Activated CD8-positive, alpha-beta memory T cell treated with anti-CD3 and anti-CD28 coated beads for 24 hours (primary cell): ENCODE measurements at regions not wholly inside any gene's neighbourhood (a gene's known extent, or its start where the extent isn't known, plus 50 kb on each side); places are given as distances from the start of the nearest gene placed in this dataset.

Experiments used
- DNase-seq: peaks from one replicate; pipeline ENCODE4 v3.0.0-alpha.2; 2020

DNA sequence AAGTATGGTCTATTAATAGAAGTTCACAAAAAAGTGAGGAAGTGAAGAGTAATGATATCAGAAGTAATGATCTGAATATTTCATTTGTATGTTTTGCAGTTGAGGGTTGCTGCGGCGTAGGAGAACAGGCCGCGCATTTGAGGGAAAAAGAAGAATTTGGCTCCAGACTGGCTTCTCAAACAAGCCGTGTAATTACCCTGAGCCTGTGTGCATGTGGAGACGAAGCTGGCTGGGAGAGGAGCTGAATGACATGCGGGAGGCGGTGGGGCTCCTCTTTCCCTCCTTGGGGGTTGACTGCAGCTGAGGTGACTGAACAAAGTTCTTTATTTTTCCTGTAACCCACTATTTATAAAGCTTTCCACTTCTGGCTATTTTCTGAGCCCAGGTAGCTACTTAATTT lies 115.5 kb upstream of the AFDN start:
- DNase-seq: no peak

DNA sequence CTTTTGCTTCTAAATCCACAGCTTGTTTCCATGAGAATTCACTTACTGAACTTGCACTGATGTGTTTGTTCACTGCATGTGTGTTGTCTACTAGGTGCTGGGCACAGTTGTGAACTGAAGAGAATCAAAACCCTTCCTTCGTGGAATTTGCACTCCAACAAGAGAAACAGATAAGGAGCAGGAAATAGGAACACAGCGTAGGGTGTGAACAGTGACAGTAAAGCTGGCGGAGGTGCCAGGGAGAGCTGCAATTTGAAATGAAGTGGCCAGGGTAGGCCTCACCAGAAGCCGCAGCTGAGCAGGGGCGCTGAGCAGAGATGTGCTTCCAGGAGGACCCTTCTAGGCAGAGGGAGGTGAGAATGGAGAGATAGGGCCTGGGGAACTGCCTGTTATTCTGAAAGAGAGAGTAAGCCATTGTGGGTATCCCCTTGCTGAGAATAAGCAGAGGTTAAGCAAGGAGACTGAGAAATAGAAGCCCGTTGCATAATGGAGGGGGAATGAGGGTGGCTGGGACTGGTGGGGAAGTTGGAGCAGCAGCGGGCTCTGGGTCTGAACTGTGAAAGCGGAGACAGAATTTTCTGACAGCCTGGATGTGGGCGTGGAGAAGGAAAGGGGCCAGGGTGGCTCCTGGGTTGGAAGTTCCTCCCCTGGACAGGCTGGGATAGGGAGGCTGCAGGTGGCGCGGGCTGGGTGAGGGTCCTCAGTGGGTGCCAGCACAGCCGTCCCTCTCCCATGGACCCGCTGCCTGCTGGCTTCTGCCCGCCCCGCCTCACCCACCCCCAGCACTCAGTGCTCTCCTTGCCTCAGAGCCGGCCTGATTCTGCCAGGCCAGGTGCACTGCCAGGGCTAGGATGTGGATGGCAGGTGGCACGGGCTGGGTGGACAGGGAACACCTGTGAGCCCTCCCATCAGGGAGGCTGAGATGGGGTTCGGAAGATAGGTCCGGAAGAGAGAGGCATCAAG lies 114.7 kb upstream of the AFDN start:
- DNase-seq: no peak

GRCh38 chr6:167712731-167713475 lies 113.8 kb upstream of the AFDN start:
- DNase-seq: no peak

DNA sequence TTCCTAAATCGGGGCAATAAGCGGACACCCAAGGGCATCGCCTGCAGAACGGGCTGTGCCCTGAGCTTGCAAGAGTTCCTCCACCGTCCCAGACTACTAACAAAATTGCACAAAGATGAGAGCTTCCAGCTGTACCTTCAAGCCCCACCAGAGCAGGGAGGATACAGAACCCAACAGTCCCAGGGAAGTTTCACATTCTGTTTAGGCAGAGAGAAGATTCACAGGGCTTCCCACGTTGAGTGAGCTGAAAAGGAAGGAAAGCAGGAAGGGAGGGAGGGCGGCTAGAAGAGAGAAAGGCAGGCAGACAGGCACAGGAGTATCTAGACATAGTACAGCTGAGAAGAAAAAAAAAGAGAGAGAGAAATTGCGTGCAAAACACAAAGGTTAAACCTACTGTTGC lies 112.6 kb upstream of the AFDN start:
- DNase-seq: no peak

DNA sequence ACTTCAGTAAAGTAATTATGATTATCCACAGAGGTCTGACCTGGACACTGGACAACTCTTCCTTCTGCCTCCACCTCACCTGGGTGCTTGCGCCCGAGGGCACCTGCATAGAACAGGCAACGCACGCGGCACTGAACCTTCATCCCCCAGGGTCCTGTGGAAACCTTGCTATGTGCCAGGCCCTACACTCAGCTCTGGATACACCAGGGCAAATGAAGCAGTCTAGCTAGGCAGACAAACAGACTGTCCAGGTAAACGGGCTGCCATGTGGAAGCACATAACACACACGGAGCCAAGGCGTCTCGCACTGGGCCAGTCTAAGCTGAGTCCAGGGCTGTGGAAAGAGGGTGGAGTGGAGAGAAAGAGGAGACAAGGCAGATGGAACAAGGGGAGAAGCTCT lies 109.3 kb upstream of the AFDN start:
- no peak for DNase-seq

DNA sequence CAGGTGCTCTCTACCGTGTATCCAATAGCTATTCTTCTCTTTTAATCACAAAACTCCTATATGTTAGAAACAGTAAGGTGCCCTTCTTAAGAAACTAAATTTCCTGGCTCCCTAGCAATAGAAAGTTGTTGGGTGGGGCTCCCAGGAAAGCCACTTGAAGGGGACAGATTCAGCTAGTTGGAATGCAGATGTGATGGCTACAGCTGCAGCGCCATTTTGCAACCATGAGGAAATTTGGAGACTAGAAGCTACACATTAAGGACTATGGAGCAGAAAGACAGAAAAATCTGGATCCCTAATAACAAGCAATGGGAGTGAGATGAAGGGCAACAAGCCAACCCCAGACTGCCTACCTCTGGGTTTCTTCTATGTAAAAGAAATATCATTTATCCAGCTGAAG lies 108.8 kb upstream of the AFDN start:
- no peak for DNase-seq

DNA sequence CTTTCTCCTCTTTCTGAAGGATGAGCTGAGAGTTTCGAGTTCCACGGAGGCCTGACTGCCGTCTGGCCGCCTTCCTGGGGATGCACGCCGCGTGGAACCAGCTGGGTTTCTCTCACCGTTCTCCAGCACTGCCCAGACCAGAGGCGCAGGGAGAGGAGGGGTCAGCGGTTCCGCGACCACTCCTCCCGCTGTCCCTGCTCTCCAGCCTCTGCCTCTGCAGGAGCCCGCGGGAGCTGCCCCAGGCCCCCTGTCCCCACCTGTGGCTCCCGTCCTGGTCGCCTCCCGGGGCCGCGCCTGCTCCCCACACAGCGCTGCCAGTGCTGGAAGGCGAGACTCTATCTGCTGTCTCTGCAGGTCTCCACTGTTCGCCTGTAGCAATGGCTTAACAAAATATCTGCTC lies 106.8 kb upstream of the AFDN start:
- DNase-seq: no peak

DNA sequence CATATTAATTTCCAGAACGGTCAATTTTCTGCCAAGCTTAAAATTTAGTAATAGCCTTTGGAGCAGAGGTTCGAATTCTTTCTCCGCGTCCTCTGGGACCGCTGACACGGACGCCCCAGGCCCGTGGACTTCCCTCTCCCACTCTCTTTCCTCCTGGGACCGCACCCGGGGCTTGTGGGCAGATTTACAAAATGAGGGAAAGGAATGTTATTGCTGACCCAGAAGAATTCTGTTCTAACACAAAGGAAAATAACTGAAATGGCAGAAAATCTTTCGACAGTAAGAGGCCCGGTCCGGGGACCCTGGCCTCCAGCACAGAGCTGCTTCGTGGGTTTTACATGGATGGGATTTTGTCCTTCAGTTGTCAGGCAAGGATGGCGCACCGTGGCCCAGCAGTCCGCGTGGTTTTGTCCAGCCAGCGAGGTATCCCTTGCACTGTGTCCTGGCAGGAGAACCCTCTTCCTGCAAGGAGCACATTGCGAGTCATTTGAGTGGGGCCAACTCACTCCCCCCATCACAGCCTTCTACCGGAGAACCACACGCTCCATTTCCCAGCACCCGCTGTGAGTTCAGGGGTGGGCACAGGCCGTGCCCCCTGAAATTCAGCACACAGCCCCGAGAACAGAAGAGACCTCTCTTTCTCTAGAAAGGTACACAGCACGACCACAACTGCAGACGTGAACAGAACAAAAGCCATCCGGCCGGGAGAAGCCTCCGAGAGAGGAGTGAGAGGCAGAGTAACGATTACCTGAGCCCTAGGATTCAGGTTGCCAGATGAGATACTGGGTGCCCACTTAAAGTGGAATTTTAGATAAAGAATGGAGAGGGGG lies 106.0 kb upstream of the AFDN start:
- DNase-seq: peak; percentile 37

GRCh38 chr6:167721291-167721690 lies 105.4 kb upstream of the AFDN start:
- DNase-seq: peak; percentile 9

DNA sequence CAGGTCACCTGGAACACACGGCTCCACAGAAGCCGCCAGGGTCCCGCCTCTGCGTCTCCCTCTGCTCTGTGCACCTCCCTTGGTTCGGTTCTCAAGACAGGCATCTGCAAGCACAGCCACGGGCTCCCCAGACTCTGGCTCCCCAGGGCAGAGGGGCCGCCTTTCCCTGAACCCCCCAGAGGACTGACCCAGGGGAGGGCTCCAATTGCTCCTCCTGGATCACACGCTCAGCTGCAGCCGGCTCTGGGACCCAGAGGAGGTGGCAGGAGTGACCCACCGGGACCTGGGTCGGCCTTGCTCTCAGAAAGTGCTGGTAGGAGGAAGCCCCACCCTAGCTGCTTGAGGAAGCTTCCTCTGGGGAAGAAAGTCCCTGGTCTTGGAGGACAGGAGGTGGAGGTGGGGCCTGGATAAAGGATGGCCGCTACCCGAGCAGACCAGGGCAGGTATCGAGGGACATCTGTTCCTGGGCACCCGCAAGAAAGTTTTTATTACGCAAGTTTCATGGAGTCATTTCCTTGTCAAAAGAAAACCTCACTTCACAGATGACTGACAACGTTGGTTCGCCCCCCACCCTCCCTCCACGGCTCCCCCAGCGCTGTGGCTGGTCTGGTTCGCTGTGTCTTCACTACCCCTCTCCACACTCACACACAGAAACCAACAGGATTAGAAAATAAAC lies 103.9 kb upstream of the AFDN start:
- DNase-seq: peak; percentile 46

GRCh38 chr6:167726043-167726621 lies 100.6 kb upstream of the AFDN start:
- peak; percentile 4 for DNase-seq

- peak; percentile 38 for DNase-seq
Measured at GRCh38 chr6:167730441-167730840, 96.3 kb upstream of the AFDN start.

- DNase-seq: no peak
Measured at GRCh38 chr6:167731216-167731615, 95.5 kb upstream of the AFDN start.

GRCh38 chr6:167731731-167732422 lies 94.8 kb upstream of the AFDN start:
- DNase-seq: no peak

GRCh38 chr6:167733740-167734661 lies 92.7 kb upstream of the AFDN start:
- DNase-seq: no peak

GRCh38 chr6:167734662-167735083 lies 92.0 kb upstream of the AFDN start:
- DNase-seq: no peak

DNA sequence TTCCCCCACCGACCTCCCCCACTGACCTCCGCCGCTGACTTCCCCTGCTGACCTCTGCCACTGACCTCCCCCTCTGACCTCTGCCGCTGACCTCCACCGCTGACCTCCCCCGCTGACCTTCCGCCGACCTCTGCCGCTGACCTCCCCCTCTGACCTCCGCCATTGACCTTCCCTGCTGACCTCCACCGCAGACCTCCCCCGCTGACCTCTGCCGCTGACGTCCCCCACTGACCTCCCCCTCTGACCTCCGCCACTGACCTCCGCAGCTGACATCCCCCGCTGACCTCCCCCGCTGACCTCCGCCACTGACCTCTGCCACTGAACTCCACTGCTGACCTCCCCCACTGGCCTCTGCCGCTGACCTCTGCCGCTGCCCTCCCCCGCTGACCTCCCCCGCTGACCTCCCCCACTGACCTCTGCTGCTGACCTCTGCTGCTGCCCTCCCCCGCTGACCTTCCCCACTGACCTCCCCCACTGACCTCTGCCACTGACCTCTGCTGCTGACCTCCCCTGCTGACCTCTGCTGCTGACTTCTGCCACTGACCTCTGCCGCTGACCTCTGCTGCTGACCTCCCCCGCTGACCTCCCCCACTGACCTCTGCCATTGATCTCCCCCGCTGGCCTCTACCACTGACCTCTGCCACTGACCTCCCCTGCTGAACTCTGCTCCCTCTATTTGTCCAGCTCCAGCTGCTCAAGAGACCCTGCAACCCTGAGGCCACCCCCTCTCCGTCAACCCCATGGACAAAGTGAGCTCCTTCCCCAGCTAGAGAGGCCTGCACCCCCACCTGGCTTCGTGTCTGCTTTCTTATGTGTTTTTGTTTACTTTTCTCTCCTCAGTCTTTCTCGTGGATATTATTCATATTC lies 91.4 kb upstream of the AFDN start:
- DNase-seq: no peak

DNA sequence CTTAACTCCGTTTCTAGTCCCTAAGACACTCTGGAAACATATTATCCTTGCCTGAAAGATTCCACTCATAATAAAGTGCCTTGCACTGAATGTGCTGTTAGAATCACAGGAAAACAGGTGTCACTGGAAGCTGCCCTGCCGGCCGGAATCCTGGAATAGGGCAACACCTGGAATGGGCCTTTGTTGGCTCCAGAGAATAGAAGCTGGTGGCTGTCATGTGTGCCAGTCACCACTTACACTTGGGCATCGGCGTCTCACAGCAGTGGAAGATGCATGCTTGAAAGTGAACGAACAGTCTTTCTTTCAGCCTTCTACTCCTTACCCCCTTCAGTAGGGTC lies 90.8 kb upstream of the AFDN start:
- no peak for DNase-seq

DNA sequence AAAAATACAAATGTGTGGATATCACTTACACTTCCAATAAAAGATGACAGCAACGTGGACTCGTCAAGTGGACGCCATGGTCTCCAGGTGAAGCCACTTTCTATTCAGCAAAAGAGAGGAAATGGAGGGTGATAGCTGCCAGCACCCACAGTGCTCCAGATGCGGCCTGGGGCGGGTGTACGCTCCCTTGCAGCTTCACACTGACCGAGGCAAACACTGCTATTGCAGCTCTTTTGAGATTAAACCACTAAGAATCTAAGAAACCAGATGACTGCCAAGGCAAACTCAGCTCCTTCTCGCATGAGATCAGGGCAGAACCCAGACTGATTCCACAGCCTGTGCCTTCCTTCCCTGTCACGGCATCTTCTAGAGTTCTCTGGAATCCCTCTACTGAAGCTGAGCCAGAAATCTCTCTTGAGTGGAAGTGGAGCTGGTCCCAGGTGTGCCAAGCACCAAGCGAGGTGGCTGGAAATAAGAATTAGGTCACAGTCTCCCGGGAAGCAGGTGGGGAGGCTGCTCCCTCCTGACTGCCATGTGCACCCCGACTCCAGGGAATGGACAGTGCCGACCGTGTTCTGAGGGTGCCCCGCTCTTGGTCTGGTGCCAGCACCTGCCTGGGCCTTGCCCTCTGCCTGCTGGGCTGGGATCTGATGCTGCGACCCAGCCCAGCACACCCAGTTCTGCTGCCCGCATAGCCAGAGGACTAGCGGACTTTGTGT lies 90.1 kb upstream of the AFDN start:
- no peak for DNase-seq
